COLO668 (cell line): ENCODE measurements at regions not wholly inside any gene's neighbourhood (a gene's known extent, or its start where the extent isn't known, plus 50 kb on each side); places are given as distances from the start of the nearest gene placed in this dataset.

Experiments used
- DNase-seq: peaks from one replicate; lab custom pipeline; 2025; ENCODE audit not compliant: unreplicated experiment; lab: John Stamatoyannopoulos, UW

DNA sequence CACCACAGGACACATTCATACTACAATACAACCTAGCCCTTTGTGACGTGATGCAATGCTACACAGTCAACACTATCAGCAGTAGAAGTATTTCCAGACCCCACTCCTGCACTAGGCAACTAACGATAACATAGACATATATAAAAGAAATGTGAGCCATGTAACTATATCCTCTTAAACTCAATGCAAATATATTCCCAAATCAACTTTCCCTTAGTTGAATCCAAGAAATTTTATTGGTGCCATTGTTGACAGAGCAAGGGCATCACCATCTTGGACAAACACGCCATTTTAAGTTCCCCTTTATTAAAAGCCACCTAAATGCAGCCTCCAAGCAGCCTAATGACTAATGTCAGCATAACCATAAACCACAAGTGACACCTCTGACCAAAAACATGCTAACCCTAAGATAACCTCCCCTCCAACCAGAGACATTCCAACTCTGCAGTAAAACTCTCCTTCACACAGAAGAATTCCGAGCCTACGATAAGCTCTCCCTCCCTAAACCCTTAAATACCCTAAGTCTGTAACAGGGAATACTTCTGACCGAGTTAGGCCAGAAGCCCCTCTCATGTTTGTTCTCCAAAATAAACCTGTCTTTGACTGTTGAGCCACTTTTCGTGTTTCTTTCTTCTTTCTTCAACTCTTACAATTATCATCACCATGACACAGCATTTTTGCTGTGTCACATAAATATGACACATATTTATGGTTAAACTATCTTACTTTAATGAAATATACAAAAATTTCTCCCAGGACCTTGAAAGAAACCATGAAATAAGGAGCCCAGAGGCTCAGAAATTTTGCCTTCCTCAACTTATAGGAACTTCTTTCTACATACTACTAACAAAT lies 1497.8 kb downstream of the EFNA5 start:
- no peak for DNase-seq

DNA sequence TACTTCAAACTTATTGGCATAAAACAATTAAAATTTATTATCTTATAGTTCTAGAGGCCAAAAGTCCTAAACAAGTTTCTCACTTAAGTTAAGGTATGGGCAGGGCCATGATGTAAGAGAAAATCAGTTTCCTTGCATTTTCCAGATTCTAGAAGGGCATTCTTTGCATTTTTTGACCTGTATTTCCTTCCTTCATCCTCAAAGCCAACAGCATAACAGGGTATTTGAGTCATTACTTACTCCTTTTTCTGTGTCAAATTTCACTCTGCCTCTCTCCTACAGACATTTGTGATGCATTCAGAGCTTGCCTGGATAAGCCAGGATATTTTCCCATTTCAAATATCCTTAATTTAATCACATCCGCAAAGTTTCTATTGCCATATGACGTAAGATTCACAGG lies 1499.0 kb downstream of the EFNA5 start:
- DNase-seq: no peak

DNA sequence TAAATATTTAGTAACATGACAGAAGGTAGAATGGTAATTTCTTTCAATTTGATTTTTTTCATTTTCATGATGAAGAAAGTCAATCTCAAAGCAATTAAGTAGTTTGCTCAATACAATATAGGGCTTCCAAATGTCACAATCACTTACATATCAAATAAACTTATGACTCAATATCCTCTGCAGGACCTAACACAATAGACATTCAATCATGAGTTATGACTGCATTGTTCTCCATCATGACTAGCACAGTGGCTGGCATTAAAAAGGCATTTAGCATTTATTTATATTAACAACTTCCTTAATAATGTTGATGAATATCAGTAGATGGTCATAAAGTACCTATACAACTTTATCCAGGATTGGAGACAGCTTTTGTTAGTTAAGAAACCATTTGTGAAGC lies 1499.6 kb downstream of the EFNA5 start:
- no peak for DNase-seq

DNA sequence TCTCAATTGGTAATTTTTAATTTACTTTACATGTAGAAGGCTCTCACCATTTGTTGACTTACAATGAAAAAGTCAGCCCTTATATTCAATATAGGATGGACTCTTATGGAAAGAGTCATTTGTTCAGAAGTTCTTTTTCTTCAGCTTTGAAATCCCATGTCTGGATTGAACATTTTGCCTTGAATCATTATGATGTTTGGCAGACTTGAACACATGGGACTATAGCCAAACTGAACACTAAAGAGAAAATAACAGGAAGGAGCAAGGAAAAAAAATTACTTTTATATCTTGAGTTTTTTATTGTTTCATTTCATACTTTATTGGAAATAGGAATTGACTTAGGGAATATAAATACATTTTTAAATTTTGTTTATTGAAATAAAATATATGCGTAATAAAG lies 1503.0 kb downstream of the EFNA5 start:
- no peak for DNase-seq

DNA sequence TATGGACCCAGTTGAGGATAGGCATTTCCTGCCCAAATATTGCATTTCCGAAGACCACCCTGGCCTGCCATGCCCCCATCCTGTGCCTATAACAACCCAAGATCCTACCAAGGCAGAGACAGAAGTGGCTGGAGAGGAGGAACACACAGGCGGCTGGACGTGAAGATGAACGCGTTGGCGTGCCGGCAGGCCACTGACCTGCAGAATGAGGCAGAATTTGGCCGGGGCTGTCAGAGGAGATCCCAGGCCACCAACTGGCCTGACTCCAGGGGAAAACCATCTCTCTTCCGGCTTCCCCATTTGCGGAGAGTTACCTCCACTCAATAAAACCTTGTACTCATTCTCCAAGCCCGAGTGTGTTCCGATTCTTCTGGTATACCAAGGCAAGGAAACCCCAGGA lies 1507.5 kb downstream of the EFNA5 start:
- DNase-seq: no peak

DNA sequence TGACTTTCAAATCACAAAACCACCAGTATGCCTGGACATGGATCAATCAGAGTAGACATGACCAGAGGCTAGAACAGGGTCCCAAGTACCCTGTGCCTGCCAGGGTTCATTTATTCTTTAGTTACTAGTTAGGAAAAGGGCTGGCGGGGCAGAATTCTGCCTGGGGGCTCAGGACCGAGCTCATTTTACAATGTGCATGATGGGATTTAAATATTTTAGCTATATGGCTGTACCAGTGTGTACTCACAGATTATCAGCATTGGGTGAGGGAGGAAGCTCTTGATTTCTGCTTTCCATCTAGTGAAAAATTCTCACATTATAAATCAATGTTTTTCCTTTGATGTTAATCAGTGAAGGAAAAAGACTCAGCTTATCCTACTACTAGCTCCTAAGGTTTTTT lies 1511.1 kb downstream of the EFNA5 start:
- no peak for DNase-seq

DNA sequence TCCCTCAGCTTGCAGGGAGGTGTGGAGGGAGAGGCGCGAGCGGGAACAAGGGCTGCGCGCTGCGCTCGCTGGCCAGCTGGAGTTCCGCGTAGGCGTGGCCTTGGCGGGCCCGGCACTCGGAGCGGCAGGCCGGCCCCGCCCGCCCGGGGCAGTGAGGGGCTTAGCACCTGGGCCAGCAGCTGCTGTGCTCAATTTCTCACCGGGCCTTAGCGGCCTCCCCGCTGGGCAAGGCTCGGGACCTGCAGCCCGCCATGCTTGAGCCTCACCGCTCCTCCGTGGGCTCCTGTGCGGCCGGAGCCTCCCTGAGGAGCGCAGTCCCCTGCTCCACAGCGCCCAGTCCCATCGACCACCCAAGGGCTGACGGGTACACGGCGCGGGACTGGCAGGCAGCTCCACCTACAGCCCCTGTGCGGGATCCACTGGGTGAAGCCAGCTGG lies 1516.4 kb downstream of the EFNA5 start:
- no peak for DNase-seq

DNA sequence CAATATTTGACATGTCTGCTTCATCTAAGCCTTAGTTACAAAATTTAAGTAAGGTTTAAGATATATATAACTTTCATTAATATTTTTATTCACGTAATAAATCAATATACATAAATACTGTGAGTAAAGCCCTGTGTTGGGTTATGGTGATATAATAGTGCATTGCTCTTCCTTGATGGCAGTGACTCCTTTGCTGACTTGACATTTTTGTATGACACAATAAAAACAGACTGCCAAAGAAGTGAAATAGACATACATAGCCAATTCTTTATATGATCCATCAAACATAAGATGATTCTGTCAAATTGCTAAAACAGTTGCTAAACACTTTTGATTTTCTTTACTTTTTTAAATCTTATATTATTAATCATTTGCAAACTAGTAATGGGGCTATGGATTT lies 1518.2 kb downstream of the EFNA5 start:
- no peak for DNase-seq

DNA sequence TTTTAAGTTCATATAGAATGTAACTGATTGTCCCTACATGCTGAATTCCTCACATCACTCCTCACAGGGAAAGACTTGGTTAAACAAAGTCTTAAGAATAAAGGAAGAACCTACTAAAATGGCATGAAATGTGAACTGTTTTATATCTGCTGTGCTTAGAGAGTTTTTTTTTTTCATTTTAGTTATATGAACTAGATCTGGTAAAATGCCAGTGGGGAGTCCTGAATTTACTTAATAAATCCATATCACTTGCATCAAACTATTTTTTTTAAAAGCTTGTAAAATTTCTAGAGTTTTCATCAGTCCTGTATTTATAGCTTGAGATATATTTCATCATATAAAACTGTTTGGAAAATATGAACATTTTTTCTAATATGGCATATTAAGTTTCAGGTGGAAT lies 1528.6 kb downstream of the EFNA5 start:
- DNase-seq: no peak

DNA sequence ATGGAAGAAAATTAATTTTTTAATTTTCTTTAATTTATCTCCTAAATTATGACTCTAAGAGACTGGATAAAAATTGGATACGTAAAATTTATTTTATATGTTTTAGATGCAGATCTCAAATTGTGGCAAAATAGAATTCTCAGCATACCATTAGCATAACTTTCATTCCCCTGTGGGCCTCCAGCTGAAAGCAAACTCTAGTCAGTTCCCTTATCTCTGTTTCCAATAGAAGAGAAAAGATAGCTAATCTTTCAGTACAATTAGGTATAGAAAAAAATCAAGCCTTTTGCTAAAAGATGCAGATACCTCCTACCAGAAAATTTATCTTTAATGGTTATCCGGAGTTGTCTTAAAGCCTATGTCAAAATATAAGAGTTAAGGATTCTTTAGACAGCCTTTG lies 1530.6 kb downstream of the EFNA5 start:
- DNase-seq: no peak

DNA sequence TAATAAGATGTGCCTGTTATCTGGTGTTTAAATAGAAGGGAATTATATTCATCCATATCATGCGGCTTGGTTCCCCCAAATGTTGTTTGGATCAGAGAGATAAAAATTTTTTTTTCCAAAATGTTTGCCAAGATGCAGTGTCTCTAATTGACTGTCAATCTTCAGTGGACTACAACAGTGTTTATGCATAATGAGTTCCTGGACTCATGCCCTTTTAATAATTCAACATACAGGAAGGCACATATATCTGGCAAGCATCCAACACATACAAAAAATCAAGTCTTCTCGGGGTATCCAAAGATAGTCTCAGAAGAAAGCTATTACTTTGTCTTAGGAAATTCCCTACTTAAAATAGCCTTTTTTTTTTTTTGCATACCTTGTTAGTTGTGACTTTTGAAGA lies 1534.7 kb downstream of the EFNA5 start:
- DNase-seq: no peak

DNA sequence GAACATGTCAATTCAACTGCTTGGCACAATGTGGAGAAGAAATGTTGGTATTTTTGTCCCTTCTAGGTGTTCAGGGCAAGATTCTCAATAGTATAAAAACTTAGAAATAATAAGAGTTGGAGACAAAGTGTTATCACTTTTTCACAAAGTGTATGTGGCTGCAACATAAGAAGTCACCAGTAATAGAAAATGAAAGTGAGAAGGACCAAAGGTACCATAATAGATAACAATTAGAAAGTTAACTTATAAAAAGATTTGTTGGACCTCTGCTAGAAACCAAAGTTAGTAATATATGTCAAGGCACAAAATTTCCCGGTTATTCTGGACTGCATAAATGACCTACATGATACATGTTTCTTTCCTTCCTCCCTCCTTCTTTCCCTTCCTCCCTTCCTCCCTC lies 1535.3 kb downstream of the EFNA5 start:
- DNase-seq: no peak

DNA sequence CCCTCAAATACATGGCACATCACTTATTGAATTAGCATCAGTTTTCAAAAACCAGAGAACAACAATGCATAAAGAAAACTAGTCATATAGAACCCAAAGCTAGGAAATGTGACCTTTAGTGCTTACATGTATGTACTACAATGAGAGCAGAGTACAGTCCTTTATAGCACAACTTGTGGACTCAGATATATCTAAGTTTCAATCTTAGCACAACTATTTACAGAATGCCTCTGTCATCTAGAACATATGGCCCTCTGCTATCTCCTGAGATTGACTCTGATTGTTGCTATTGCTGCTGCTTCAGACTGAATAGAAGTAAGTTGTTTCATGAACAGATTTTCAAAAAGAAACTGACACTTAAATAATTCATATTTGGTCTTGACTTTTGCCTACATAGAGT lies 1536.2 kb downstream of the EFNA5 start:
- DNase-seq: no peak

DNA sequence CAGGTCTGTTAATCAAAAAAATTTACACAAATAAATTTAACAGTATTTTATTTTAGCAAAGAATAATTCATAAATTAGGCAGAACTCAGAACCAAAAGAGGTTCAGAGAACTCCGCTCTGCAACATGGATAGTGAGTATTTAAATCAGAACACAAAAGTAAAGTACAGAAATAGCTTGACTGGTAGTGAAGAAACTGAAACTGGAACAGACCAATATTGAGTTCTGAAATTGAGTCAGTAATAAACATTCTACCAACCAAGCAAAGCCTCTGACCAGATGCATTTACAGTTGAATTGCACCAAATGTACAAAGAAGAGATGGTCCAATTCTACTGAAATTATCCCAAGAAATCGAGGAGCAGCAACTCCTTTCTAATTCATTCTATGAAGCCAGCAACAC lies 1542.8 kb downstream of the EFNA5 start:
- no peak for DNase-seq

DNA sequence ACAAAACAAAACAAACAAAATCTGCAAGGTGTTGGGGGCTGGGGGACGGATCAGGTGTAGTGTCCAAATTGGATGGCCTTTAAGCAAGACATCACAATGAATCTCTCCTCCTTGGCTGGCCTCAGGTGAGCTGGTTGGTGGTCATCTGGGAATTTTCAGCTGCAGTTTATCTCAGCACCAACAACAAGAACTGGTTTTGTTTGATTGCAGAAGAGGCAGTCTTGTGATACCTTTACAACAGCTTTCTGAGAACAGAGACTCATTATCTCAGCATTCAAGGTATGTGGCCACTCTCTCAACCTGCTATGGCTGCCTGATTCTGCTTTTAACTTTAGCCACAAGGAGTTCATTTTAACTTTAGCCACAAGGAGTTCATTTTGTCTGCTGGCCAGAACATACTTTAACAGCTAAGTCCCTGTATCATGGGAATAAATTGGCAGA lies 1543.4 kb downstream of the EFNA5 start:
- DNase-seq: no peak

DNA sequence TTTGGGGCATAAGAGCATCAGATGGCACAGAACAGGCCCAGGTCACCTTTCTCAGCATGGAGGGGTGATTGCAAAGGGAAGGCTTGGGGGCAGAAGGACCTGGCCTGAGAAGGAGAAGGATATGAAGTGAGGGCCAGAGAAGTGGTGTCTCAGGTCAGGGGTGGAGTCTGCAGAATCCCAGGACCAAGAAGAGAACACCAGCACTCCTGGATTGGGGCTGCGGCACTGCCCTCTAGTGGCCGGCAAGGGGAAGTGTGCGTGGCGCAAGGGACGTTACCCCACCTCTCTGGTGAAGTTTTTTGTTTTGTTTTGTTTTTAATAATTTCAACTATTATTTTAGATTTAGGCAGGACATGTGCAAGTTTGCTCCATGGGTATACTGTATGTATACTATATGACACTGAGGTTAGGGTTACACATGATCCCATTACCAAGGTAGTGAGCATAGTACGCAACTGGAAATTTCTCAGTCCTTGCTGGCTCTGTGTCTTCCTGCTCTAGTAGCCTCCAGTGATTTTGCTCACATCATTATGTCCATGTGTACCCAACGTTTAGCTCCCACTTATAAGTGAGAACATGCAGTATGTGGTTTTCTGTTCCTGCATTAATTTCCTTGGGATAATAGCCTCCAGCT lies 1548.6 kb downstream of the EFNA5 start:
- peak; percentile 2 for DNase-seq

DNA sequence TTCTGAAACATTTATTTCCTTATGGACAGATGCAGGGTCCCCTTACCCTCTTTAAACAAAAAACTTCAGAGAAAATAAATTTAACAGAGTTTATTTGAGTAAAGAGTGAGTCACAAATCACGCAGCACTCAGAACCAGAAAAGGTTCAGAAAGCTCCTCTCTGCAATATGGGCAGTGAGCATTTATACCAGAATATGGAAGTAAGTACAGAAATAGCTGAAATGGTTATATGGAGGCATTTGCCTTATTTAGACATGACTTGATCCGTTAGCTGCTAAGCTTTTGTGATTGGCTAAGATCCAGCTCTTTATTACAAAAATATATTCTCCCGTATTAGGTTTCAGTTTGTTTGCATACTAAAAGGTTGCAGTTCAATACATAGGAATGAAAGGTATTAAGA lies 1554.1 kb downstream of the EFNA5 start:
- DNase-seq: no peak

DNA sequence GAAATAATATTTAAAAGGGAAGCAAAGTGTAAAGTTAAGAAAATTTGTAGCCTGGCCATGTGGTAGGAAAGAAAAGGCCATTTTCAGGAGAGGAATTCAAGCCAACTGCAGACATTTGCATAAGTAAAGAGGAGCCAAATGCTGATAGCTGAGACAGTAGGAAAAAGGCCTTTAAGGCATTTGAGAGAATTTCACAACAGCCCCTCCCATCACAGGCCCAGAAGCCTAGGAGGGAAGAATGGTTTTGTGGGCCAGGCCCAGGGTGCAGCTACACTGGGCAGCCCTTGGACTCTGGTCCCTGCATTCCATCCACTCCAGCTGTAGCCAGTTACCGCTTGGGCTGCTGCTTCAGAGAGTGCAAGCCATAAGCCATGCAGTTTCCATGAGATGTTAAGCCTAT lies 1556.8 kb downstream of the EFNA5 start:
- no peak for DNase-seq

DNA sequence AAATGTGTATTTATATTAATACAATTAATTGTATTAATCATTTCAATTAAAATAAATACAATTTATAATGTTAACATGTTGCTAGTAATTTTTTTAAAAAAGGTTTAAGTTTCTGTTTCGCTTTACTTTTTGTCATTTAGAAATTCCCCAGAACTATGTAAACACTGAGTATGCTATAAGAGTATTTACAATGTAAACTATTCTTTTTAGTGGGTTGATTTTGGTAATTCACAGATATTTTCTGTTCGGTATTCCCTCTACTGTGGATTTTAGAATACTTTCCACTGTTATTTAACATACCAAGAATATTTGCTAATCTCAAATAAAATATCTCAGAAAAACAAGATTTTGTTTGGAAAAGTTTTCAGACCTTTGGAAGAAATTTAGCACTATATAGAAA lies 1564.4 kb downstream of the EFNA5 start:
- DNase-seq: no peak

DNA sequence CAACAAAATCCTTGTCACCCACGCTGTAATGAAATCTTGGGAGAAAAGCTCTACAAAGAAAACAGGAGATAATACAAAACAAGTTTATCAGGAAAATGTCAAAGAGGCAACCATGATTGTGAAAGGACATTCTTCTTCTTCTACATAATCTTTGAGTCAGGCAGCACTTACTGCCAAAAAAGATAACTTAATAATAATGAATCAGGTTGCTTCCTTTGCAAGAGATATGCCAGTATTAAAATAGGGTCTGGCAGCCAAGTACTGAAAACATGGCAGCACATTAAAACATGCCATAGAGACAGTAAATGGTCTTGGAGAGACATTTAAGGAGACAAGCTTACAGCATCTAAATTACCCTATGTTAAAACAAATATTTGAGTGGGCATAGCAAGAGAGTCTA lies 1573.4 kb downstream of the EFNA5 start:
- no peak for DNase-seq

DNA sequence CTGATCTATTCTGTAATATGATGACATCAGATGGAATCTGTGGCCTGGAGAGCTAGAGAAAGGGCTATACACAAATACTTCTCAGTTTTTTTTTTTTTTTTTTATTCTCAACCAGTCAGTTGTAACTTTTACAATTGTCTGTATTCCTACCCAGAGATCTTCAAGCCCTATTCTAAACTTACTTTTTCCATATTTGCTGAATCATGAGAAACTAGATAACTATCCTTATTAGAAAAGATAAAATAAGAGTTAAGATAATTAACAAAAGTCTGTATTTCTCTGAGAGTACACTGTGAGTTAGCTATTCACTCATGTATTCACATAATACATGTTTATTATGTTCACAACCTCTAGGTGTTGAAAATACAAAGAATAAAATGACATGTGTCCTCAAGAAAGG lies 1575.9 kb downstream of the EFNA5 start:
- DNase-seq: no peak

DNA sequence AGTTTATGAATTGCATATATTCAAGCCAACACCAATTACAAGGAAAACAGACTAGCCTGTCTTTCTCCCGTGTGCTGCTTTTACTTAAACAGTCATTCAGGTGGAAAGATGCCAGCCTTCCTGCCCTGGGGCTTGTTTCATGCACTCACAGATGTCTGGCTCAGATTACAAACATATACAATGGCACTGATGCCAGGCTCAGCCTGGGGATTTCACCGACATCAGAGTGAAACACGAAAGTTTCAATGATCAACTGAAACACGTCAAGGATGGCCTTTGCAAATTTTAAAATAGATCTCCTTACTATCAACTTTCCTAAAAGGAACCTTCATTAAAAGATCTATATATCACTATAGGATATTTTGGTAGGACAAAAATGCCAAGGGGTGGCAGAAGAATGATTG lies 1576.5 kb downstream of the EFNA5 start:
- DNase-seq: peak; percentile 72

DNA sequence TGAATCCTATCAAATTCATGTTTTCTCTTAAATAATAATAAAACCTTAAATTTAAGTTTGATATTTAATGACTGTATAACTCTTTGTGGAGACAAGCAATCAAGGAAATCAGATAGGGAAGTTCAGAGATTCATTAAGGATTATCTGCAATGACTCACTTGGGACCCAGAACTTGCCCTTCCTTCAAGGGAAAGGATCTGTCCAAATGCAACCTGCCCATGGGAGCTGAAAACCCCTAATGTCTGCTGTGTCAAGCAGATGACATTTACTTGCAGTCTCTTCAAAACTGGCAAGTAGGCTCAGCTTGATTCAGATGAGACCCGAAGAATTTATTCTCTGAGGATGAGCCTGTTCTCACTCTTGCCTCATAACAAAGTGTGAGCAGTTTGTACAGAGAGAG lies 1577.6 kb downstream of the EFNA5 start:
- no peak for DNase-seq
